ENCODE measurements at regions not wholly inside any gene's neighbourhood (a gene's known extent, or its start where the extent isn't known, plus 50 kb on each side); places are given as distances from the start of the nearest gene placed in this dataset.
"Not testable (repeated sequence)": the region's sequence is repeated elsewhere in the genome, so short reads cannot be mapped to it uniquely, and the experiment has no call there.

GRCh38 chr2:91520523-91520922 lies 2829.1 kb downstream of the RPIA start:
- H3K4me1 Mint-ChIP-seq (ENCODE audit: low read depth); intact Hi-C loops (cut with micrococcal nuclease); H3K27ac Mint-ChIP-seq: not testable (repeated sequence)

DNA sequence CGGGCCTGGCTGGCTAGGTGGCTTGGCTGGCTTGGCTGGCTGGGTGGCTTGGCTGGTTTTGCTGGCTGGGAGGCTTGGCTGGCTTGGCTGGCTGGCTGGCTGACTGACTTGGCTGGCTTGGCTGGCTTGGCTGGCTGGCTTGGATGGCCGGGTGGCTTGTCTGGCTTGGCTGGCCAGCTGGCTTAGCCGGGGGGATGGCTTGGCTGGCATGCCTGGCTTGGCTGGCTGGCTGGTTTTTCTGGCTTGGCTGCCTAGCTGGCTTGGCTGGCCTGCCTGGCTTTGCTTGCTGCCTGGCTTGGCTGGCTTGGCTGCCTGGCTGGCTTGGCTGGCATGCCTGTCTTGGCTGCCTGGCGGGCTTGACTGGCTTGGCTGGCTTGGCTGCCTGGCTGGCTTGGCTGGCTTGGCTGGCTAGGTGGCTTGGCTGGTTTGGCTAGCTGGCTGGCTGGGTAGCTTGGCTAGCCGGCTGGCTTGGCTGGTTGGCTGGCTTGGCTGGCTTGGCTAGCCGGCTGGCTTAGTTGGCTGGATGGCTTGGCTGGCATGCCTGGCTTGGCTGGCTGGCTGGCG lies 2829.6 kb downstream of the RPIA start:
- H3K36me3 Mint-ChIP-seq (ENCODE audit: low read depth); H3K27ac Mint-ChIP-seq; H3K27me3 Mint-ChIP-seq (ENCODE audit: insufficient read depth); intact Hi-C loops (cut with micrococcal nuclease); H3K4me1 Mint-ChIP-seq (ENCODE audit: low read depth); DNase-seq (ENCODE audit: low spot score); H3K9me3 Mint-ChIP-seq; H3K4me3 Mint-ChIP-seq: not testable (repeated sequence)

More at GRCh38 chr2:91520523-91520922, 2829.1 kb downstream of the RPIA start:
- H3K4me3 Mint-ChIP-seq; H3K36me3 Mint-ChIP-seq (ENCODE audit: low read depth); H3K27me3 Mint-ChIP-seq (ENCODE audit: insufficient read depth); DNase-seq (ENCODE audit: low spot score); H3K9me3 Mint-ChIP-seq: not testable (repeated sequence)

DNA sequence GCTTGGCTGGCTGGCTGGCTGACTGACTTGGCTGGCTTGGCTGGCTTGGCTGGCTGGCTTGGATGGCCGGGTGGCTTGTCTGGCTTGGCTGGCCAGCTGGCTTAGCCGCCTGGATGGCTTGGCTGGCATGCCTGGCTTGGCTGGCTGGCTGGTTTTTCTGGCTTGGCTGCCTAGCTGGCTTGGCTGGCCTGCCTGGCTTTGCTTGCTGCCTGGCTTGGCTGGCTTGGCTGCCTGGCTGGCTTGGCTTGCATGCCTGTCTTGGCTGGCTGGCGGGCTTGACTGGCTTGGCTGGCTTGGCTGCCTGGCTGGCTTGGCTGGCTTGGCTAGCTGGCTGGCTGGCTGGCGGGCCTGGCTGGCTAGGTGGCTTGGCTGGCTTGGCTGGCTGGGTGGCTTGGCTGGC lies 2830.5 kb downstream of the RPIA start:
- H3K9me3 Mint-ChIP-seq; H3K27me3 Mint-ChIP-seq (ENCODE audit: insufficient read depth); H3K4me3 Mint-ChIP-seq; H3K27ac Mint-ChIP-seq; intact Hi-C loops (cut with micrococcal nuclease); H3K36me3 Mint-ChIP-seq (ENCODE audit: low read depth); DNase-seq (ENCODE audit: low spot score); H3K4me1 Mint-ChIP-seq (ENCODE audit: low read depth): not testable (repeated sequence)

- H3K27me3 Mint-ChIP-seq (ENCODE audit: insufficient read depth); H3K4me1 Mint-ChIP-seq (ENCODE audit: low read depth); H3K9me3 Mint-ChIP-seq; H3K4me3 Mint-ChIP-seq; intact Hi-C loops (cut with micrococcal nuclease); H3K27ac Mint-ChIP-seq; DNase-seq (ENCODE audit: low spot score); H3K36me3 Mint-ChIP-seq (ENCODE audit: low read depth): not testable (repeated sequence)
These were observed 2831.4 kb downstream of the RPIA start for GRCh38 chr2:91522877-91523276.

DNA sequence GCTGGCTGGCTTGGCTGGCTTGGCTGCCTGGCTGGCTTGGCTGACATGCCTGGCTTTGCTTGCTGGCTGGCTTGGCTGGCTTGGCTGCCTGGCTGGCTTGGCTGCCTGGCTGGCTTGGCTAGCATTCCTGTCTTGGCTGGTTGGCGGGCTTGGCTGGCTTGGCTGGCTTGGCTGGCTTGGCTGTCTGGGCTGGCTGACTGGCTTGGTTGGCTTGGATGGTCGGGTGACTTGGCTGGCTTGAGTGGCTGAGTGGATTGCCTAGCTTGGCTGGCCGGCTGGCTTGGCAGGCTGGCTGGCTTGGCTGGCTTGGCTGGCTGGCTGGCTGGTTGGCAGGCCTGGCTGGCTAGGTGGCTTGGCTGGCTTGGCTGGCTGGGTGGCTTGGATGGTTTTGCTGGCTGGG lies 2832.3 kb downstream of the RPIA start:
- H3K9me3 Mint-ChIP-seq; intact Hi-C loops (cut with micrococcal nuclease); H3K27ac Mint-ChIP-seq; H3K36me3 Mint-ChIP-seq (ENCODE audit: low read depth); H3K27me3 Mint-ChIP-seq (ENCODE audit: insufficient read depth); DNase-seq (ENCODE audit: low spot score); H3K4me1 Mint-ChIP-seq (ENCODE audit: low read depth); H3K4me3 Mint-ChIP-seq: not testable (repeated sequence)

GRCh38 chr2:91525587-91525986 lies 2834.1 kb downstream of the RPIA start:
- H3K4me1 Mint-ChIP-seq (ENCODE audit: low read depth); H3K9me3 Mint-ChIP-seq; H3K27ac Mint-ChIP-seq; H3K36me3 Mint-ChIP-seq (ENCODE audit: low read depth); intact Hi-C loops (cut with micrococcal nuclease); H3K27me3 Mint-ChIP-seq (ENCODE audit: insufficient read depth); DNase-seq (ENCODE audit: low spot score); H3K4me3 Mint-ChIP-seq: not testable (repeated sequence)

GRCh38 chr2:91526083-91526482 lies 2834.6 kb downstream of the RPIA start:
- H3K9me3 Mint-ChIP-seq; H3K27me3 Mint-ChIP-seq (ENCODE audit: insufficient read depth); H3K27ac Mint-ChIP-seq; H3K36me3 Mint-ChIP-seq (ENCODE audit: low read depth); intact Hi-C loops (cut with micrococcal nuclease); H3K4me1 Mint-ChIP-seq (ENCODE audit: low read depth); DNase-seq (ENCODE audit: low spot score); H3K4me3 Mint-ChIP-seq: not testable (repeated sequence)

DNA sequence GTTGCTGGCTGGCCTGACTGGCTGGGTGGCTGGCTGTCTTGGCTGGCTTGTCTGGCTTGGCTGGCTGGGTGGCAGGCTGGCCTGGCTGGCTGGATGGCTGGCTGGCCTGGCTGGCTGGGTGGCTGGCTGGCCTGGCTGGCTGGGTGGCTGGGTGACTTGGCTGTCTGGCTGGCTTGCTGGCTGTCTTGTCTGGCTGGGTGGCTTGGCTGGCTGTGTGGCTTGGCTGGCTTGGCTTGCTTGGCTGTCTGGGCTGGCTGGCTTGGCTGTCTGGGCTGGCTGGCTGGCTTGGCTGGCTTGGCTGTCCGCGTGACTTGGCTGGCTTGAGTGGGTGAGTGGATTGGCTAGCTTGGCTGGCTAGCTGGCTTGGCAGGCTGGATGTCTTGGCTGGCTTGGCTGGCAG lies 2835.6 kb downstream of the RPIA start:
- H3K27me3 Mint-ChIP-seq (ENCODE audit: insufficient read depth); H3K36me3 Mint-ChIP-seq (ENCODE audit: low read depth); H3K4me3 Mint-ChIP-seq; intact Hi-C loops (cut with micrococcal nuclease); DNase-seq (ENCODE audit: low spot score); H3K9me3 Mint-ChIP-seq; H3K27ac Mint-ChIP-seq; H3K4me1 Mint-ChIP-seq (ENCODE audit: low read depth): not testable (repeated sequence)

DNA sequence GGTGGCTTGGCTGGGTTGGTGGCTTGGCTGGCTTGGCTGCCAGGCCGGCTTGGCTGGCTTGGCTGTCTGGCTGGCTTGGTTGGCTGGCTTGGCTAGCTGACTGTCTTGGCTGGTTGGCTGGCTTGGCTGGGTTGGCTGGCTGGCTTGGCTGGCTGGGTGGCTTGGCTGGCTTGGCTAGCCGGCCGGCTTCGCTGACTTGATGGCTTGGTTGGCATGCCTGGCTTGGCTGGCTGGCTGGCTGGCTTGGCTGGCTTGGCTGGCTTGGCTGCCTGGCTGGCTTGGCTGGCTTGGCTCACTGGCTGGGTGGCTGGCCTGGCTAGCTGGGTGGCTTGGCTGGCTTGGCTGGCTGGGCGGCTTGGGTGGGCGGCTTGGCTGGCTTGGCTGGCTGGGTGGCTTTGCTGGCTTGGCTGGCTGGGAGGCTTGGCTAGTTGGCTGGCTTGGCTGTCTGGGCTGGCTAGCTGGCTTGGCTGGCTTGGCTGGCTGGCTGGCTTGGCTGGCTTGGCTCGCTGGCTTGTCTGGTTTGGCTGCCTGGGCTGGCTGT lies 2836.1 kb downstream of the RPIA start:
- H3K9me3 Mint-ChIP-seq; H3K36me3 Mint-ChIP-seq (ENCODE audit: low read depth); H3K4me3 Mint-ChIP-seq; H3K27me3 Mint-ChIP-seq (ENCODE audit: insufficient read depth); H3K4me1 Mint-ChIP-seq (ENCODE audit: low read depth); DNase-seq (ENCODE audit: low spot score); H3K27ac Mint-ChIP-seq; intact Hi-C loops (cut with micrococcal nuclease): not testable (repeated sequence)

GRCh38 chr2:91528361-91528760 lies 2836.9 kb downstream of the RPIA start:
- H3K27ac Mint-ChIP-seq; H3K4me3 Mint-ChIP-seq; DNase-seq (ENCODE audit: low spot score); H3K9me3 Mint-ChIP-seq; H3K27me3 Mint-ChIP-seq (ENCODE audit: insufficient read depth); intact Hi-C loops (cut with micrococcal nuclease); H3K4me1 Mint-ChIP-seq (ENCODE audit: low read depth); H3K36me3 Mint-ChIP-seq (ENCODE audit: low read depth): not testable (repeated sequence)

DNA sequence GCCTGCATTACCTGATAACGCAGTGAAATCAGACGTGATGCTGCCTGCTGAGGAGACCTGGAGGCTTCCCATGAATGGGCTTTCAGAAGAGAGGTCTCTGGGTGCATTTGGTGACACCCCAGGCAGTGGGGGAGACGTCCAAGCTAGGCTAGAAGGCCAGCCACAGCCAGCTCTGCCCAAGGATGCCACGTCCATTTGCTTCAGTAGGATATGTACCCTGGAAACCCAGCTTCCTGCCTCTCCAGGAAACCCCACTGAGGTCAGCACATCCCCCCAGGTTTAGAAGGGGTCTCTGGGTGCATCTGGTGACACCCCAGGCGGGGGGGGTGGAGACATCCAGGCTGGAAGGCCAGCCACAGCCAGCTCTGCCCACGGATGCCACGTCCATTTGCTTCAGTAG lies 2844.6 kb downstream of the RPIA start:
- H3K4me3 Mint-ChIP-seq; intact Hi-C loops (cut with micrococcal nuclease); H3K9me3 Mint-ChIP-seq; H3K36me3 Mint-ChIP-seq (ENCODE audit: low read depth); H3K4me1 Mint-ChIP-seq (ENCODE audit: low read depth); DNase-seq (ENCODE audit: low spot score); H3K27ac Mint-ChIP-seq; H3K27me3 Mint-ChIP-seq (ENCODE audit: insufficient read depth): not testable (repeated sequence)

DNA sequence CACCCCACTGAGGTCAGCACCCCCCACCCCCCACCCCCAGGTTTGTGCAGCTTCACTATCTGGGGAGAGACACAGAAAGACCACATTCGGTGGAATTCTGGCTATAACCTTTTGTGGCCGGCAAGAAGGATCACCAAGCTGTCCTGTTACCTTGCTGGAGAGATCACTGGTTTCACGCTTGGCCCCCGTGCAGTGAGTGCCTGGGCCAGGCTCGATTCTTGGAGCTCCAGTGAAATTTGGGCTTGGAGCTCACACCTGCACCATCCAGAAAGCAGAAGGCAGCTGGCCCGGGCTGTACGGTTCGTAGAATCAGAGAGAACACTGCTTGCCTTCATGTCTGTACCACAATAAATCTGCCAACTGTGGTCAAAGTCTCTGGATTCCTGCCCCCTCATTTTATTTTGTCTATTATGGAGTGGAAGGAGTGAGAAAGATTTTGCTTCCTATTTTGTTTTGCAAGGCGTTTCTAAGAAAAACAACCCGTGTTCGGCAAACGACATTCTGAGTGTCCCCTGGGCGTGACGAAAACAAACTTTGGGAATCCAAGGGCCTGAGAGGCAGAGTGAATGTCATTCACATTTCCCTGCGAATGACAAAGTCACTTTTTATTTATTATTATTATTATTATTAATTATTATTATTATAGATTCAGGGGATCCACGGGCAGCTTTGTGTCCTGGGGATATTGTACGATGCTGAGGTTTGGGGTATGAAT lies 2845.2 kb downstream of the RPIA start:
- H3K36me3 Mint-ChIP-seq (ENCODE audit: low read depth); DNase-seq (ENCODE audit: low spot score); H3K9me3 Mint-ChIP-seq; H3K27ac Mint-ChIP-seq; intact Hi-C loops (cut with micrococcal nuclease); H3K4me1 Mint-ChIP-seq (ENCODE audit: low read depth); H3K27me3 Mint-ChIP-seq (ENCODE audit: insufficient read depth); H3K4me3 Mint-ChIP-seq: not testable (repeated sequence)

GRCh38 chr2:91549316-91549715 lies 2857.8 kb downstream of the RPIA start:
- H3K27me3 Mint-ChIP-seq (ENCODE audit: insufficient read depth); DNase-seq (ENCODE audit: low spot score); H3K36me3 Mint-ChIP-seq (ENCODE audit: low read depth); intact Hi-C loops (cut with micrococcal nuclease); H3K9me3 Mint-ChIP-seq; H3K4me1 Mint-ChIP-seq (ENCODE audit: low read depth); H3K27ac Mint-ChIP-seq; H3K4me3 Mint-ChIP-seq: not testable (repeated sequence)

- H3K9me3 Mint-ChIP-seq; H3K27me3 Mint-ChIP-seq (ENCODE audit: insufficient read depth); H3K27ac Mint-ChIP-seq; H3K4me1 Mint-ChIP-seq (ENCODE audit: low read depth); DNase-seq (ENCODE audit: low spot score); H3K36me3 Mint-ChIP-seq (ENCODE audit: low read depth); intact Hi-C loops (cut with micrococcal nuclease); H3K4me3 Mint-ChIP-seq: not testable (repeated sequence)
These were observed 2866.8 kb downstream of the RPIA start for GRCh38 chr2:91558234-91558633.

Data from activated T-helper 1 cell treated with anti-CD3 and anti-CD28 coated beads, Interleukin-12 subunit alpha, Interleukin-12 subunit beta, Interleukin-2, Interleukin-4 antibody, amounts not matched to agents 30 ng/mL and 10 ng/mL and 1 ng/mL, durations not matched to agents 14 hours and 24 hours and 36 hours (primary cell).